Nephron progenitor cell (in vitro differentiated cells): ENCODE measurements at regions not wholly inside any gene's neighbourhood (a gene's known extent, or its start where the extent isn't known, plus 50 kb on each side); places are given as distances from the start of the nearest gene placed in this dataset.
"Not testable (repeated sequence)": the region's sequence is repeated elsewhere in the genome, so short reads cannot be mapped to it uniquely, and the experiment has no call there.

Experiments
- DNase-seq: peaks from one replicate; pipeline ENCODE4 v3.0.0; 2021
- H3K27ac Mint-ChIP-seq: 2 replicates; pipeline ENCODE4 v1.8.0; 2021; ENCODE audit warnings: mild to moderate bottlenecking, moderate library complexity, mixed read lengths
- H3K27me3 Mint-ChIP-seq: 2 replicates; pipeline ENCODE4 v1.8.0; 2021; ENCODE audit warnings: mild to moderate bottlenecking, low read depth, mixed read lengths; ENCODE audit not compliant: poor library complexity
- H3K36me3 Mint-ChIP-seq: 2 replicates; pipeline ENCODE4 v1.8.0; 2021; ENCODE audit warnings: low read depth, mixed read lengths
- H3K4me1 Mint-ChIP-seq: 2 replicates; pipeline ENCODE4 v1.8.0; 2021; ENCODE audit warnings: mixed read lengths
- H3K4me3 Mint-ChIP-seq: 2 replicates; pipeline ENCODE4 v1.8.0; 2021; ENCODE audit warnings: mild to moderate bottlenecking, moderate library complexity, mixed read lengths
- H3K9me3 Mint-ChIP-seq: 2 replicates; pipeline ENCODE4 v1.8.0; 2021; ENCODE audit warnings: mild to moderate bottlenecking, moderate library complexity, mixed read lengths
- CTCF ChIP-seq: fragments of 200-600 bp; sonication (generic); IDR thresholded peaks from 2 replicates; pipeline ENCODE4 v1.5.0; 2021; ENCODE audit warnings: antibody characterized with exemption

DNA sequence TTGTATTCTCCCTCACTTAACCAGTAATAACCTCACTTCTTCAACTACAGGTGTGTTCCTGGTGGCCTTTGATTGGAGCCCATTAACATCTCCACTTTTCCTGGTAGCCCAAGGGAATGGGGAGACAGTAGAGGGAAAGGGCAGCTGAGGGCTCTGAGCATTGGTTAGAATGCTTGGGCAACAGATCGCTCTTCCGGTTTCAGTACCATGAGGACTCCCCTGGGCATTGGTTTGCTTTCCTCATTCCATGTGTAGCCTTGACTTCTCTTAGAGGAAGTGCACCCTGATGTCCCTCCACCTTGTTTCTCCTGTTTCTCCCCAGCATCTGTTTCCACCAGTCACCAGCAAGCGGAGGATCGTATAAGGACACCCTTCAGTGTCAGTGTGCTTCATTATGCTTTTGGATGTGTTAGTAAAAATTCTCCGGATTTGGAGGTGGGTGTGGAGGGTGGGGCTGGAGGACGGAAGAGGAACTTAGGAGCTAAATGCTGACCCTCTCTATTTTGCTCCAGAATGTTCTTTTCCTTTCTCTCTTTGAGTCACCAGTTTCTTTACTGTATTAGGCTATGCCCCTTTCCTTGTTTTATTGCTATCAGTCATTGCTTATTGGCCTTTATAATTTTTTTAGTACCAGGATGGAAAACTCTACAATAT is 50.6 kb upstream of the ZNG1B start:
- H3K27me3 Mint-ChIP-seq = peaks cover 52% of the 10 kb centered on the region
- not testable (repeated sequence) for H3K4me1 Mint-ChIP-seq, H3K4me3 Mint-ChIP-seq, H3K9me3 Mint-ChIP-seq, H3K27ac Mint-ChIP-seq, DNase-seq, H3K36me3 Mint-ChIP-seq

DNA sequence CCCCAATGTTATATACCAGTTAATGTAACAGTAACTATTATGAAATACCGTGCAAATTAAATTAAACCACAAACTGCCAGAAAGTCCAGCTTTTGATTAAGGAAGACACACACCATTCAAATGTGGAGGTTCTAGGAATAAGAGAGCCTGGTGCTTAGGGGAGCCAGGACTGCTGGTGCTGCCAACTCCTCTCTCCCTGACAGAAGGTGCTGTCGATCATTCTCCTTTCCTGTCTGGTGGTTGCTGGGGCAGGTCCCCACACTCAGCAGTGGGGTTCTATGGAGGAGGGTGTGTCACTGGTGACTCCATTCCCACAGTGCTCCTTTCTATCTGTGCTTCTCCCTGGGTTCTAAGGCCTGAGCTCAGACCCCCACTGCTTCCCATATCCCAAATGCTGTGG is 57.9 kb upstream of the ZNG1B start:
- not testable (repeated sequence) for H3K4me1 Mint-ChIP-seq, H3K4me3 Mint-ChIP-seq, DNase-seq, H3K27ac Mint-ChIP-seq, H3K9me3 Mint-ChIP-seq, H3K36me3 Mint-ChIP-seq
- peaks cover 42% of the 10 kb centered on the region for H3K27me3 Mint-ChIP-seq

DNA sequence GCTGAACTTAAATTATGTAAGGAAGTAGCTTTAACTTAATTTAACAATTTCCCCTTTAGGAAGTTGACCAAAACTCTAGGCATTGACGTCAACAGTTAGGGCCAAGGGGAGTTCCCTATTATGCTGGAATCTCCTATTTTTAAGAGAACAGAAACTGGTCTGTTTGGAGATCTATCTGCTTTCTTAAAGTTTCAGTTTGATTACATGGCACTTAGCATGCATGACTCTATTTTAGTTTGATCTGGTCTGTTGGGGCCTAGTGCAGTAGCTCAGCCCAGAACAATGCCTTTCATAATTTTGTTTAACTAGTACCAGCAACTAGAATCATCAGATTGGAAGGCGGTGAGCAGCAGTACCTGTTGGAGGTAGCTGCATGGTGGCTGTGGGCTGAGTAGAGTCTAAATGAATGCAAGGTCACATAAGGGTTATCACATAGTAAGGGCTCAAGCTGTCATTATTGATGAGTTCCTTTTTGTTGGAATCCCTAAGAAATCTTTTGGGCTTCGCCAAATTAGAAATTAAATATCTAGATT is 60.5 kb upstream of the ZNG1B start:
- H3K36me3 Mint-ChIP-seq = no peaks in the 10 kb centered on the region
- peaks cover 41% of the 10 kb centered on the region for H3K27me3 Mint-ChIP-seq

GRCh38 chr2:113376253-113376912 is 61.1 kb upstream of the ZNG1B start:
- Mint-ChIP-seq H3K36me3 (no peaks in the 10 kb centered on the region), H3K27ac (no peak overlapping the region), H3K9me3 (no peaks in the 10 kb centered on the region), H3K27me3 (peaks cover 44% of the 10 kb centered on the region), H3K4me1 (peaks cover 5% of the 10 kb centered on the region), H3K4me3 (no peak overlapping the region)
- DNase-seq = no peak
- no peak for TF ChIP-seq CTCF

More for the DNA sequence above, 60.5 kb upstream of the ZNG1B start:
- H3K4me3 Mint-ChIP-seq = no peak overlapping the region
- H3K9me3 Mint-ChIP-seq = no peaks in the 10 kb centered on the region
- no peak for TF ChIP-seq CTCF
- no peak overlapping the region for H3K27ac Mint-ChIP-seq
- DNase-seq = no peak
- H3K4me1 Mint-ChIP-seq = peaks cover 5% of the 10 kb centered on the region

DNA sequence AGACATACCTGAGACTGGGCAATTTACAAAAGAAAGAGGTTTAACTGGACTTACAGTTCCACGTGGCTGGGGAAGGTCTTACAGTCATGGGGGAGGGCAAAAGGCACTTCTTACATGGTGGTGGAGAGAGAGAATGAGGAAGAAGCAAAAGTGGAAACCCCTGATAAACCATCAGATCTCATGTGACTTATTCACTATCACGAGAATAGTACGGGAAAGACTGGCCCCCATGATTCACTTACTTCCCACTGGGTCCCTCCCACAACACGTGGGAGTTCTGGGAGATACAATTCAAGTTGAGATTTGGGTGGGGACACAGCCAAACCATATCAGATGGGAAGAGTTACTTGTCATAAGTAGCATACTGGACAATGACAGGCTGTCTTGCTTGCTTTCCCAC is 62.6 kb upstream of the ZNG1B start:
- Mint-ChIP-seq H3K27me3 (peaks cover 41% of the 10 kb centered on the region), H3K4me1 (peaks cover 15% of the 10 kb centered on the region)
- not testable (repeated sequence) for H3K36me3 Mint-ChIP-seq, H3K9me3 Mint-ChIP-seq, DNase-seq, H3K27ac Mint-ChIP-seq, H3K4me3 Mint-ChIP-seq

- DNase-seq, H3K36me3 Mint-ChIP-seq, H3K27ac Mint-ChIP-seq, H3K4me3 Mint-ChIP-seq, H3K9me3 Mint-ChIP-seq: not testable (repeated sequence)
- peaks cover 15% of the 10 kb centered on the region for H3K4me1 Mint-ChIP-seq
- peaks cover 33% of the 10 kb centered on the region for H3K27me3 Mint-ChIP-seq
Observed at GRCh38 chr2:113372258-113372834, 65.1 kb upstream of the ZNG1B start.

DNA sequence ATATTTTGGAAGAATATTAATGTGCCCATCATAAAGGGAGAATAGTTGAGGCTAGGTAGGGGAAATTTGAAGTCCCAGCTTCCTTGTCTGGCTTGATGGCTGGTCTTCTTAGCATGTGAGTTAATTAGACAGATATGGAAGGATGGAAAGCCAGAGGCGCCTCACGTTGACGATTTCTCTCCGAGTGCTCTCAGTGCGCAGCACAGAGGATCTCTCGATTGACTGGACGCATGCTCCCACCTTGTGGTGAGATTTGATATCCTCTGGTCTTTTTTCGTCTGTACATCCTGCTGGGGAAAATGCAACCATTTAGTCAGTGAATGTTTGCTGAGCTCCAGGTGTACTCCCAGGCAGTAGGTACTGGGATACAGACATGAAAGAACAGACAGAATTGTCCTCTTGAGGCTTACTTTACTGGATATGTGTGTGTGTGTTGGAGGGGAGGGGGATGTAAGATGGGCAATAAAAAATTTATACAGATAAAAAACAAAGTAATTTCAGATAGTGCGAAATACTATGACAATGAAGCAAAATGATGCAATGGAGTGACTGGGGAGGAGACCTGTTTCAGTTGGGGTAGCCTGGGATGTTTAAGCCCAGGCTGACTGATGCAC is 66.9 kb upstream of the ZNG1B start:
- peaks cover 30% of the 10 kb centered on the region for H3K4me1 Mint-ChIP-seq
- peaks cover 9% of the 10 kb centered on the region for H3K9me3 Mint-ChIP-seq
- TF ChIP-seq CTCF = peak; percentile 74
- H3K36me3 Mint-ChIP-seq = no peaks in the 10 kb centered on the region
- H3K27me3 Mint-ChIP-seq = peaks cover 35% of the 10 kb centered on the region
- DNase-seq = peak; percentile 67
- H3K4me3 Mint-ChIP-seq = no peak overlapping the region
- H3K27ac Mint-ChIP-seq = no peak overlapping the region
